GM19351 (cell line): ENCODE measurements at regions not wholly inside any gene's neighbourhood (a gene's known extent, or its start where the extent isn't known, plus 50 kb on each side); places are given as distances from the start of the nearest gene placed in this dataset.

Source experiments
- ATAC-seq: cut with Tn5 transposase; IDR thresholded peaks from one replicate; pipeline ENCODE4 v1.9.1; 2021; ENCODE audit warnings: mild to moderate bottlenecking, moderate library complexity; ENCODE audit not compliant: unreplicated experiment

- no peak for ATAC-seq
Measured at GRCh38 chr2:5502385-5502784, 189.8 kb upstream of the SOX11 start.

DNA sequence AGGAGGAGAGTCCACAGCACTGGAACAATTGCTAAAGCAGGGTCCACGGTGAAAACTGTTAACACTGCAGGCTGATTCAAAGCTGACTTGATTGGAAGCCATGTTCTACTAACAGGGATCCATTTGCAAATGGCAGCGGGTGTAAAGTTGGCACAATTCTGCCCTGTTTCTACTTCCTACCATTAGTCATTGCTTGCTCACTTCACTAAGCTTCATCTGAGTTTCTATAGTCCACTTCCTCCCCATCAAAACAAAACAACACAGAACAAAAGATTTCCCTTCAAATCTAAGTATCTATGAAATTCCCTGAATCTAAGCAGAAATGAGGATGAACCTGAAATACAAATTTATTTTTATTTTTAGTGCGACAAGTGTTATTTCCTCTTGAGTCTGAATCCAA is 187.4 kb upstream of the SOX11 start:
- ATAC-seq: no peak

DNA sequence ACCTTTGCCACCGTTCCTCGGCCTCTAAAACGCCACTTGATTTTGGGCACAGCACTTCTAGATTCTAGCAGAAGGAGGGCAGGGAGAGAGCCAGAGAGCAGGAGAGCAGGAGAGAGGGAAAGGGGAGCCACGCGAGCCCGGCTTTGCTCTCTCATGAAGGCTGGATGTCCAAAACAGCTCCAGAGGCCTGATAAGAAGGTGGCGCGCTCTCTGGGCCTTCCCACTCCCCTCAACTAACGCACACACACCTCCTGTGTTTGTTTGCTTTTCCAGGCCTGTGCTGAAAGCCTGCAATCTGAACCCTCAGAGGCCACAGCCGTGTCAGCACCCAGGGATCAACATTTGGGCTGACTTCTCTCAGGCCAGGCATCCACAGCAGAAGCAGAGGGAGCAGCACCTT is 184.8 kb upstream of the SOX11 start:
- no peak for ATAC-seq

DNA sequence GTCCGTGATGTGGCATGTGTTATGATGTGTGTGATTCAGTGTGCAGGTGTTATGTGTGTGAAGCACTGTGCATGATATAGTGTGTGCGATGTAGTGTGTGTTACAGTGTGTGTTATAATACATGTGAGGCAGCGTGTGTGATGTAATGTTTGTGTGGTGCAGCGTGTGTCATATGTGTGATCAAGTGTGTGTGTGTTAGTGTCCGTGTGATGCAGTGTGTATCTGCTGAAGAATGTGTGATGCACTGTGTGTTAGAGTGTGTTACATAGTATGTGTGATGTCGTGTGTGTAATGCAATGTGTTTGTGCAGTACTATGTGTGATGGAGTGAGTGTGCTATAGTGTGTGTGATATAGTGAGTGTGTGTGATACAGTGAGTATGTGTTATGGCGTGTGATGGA is 182.8 kb upstream of the SOX11 start:
- ATAC-seq: no peak

DNA sequence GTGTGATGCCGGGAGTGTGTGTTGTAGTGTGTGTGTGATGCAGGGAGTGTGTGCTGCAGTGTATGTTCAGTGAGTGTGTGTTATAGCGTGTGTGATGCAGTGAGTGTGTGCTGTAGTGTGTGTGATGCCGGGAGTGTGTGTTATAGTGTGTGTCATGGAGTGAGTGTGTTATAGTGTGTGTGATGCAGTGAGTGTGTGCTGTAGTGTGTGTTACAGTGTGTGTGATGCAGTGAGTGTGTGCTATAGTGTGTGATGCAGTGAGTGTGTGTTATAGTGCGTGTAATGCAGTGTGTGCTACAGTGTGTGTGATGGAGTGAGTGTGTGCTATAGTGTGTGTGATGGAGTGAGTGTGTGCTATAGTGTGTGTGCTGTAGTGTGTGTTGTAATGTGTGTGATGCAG is 182.1 kb upstream of the SOX11 start:
- ATAC-seq: no peak

DNA sequence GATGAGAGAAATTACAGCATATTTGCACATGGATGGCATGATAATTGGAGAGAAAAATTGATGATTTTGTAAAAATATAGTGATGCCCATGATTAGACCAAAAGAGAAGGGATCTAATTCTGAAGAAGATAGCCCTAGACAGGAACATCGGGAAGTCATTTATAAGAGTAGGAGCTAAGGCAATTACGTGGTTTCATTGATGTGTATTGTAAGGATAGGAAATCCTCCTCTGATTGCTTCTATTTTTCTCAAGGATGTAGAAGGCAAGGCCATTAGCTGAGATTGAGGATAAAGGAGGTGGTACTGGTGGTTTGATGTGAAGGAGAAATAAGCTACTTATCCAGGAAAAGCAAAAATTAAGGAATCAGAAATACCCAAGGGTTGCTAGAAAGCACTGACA is 176.5 kb upstream of the SOX11 start:
- no peak for ATAC-seq

- no peak for ATAC-seq
Measured at GRCh38 chr2:5519286-5519685, 172.9 kb upstream of the SOX11 start.

DNA sequence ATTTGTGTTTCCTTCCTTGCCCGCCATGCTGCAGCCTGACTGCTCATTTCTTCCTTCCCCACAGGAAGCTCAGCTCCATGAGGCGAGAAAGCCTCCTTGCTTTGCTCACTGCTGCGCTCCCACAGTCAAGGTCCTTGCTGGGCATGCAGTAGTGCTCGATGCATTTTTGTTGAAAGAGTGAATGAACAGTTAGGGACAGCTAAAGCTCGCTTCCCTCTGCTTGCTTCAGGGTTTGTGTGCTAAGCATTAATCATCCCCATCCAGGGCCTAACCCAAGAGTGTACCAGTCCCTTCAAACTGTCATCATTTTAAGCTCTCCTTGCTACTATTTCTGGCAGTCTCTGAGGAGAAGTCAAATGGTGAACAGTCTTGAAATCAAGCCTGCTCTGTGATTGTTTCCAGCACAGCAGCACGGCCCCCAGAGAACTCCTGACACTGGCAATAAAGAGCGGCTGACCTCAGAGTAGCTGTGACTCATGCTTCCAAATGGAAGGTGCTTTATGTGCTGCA is 171.7 kb upstream of the SOX11 start:
- ATAC-seq: no peak

GRCh38 chr2:5521461-5521860 is 170.7 kb upstream of the SOX11 start:
- no peak for ATAC-seq

DNA sequence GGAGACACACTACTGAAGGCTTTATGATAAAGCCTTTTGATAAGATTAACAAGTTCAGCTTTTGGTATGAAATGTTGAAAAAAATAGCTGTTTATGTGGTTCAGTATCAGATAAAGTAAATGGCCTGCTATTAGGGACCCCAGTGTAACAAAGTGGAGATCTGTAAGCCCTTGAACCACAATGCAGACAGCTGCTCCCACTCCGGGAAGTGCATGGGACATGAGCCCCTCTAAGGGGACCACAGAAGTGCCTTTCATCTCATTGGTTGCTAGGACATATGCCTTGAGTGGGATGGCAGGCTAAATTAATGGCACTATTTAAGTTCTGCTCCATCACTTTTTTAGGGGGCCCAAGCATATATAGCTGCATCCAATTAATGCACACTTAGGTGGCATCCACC is 167.6 kb upstream of the SOX11 start:
- no peak for ATAC-seq

DNA sequence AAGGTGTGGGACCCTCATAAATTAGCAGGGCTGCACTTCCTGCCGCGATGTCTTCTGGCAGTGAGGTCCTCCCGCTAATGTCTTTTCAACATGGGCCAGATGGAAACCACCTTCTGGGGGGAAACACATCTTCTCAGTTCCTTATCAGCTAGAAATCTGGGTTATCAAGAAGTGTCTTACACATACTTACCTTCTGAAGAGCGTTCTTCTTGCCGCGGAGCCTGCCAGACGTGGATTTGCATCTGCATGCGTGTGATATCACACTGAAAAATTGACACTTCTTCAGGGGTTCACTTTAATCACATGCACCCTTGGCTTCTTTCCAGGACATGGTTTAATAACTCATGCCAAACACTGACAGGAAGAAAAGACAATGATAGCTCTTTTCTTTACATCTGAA is 163.5 kb upstream of the SOX11 start:
- no peak for ATAC-seq

- no peak for ATAC-seq
Measured at GRCh38 chr2:5530011-5530696, 162.0 kb upstream of the SOX11 start.

DNA sequence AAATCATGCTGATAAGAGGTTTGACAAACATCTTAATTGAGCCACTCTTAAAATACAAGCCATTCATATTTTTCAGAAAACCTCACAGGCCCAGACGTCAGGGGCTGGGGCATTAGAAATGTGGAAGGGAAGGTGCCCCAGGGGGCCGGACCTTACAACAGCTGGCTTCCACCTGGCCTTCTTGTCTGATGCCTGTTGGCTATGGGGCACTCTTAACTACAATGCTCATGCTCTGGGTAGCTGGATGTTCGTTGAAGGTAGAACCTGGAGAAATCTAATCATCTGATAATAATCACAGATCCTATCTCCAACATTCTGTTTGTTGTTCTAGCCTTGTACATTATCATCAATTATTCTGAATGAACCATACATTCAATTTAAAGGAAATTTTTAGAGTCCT is 156.9 kb upstream of the SOX11 start:
- ATAC-seq: no peak

GRCh38 chr2:5537180-5537688 is 154.9 kb upstream of the SOX11 start:
- no peak for ATAC-seq

DNA sequence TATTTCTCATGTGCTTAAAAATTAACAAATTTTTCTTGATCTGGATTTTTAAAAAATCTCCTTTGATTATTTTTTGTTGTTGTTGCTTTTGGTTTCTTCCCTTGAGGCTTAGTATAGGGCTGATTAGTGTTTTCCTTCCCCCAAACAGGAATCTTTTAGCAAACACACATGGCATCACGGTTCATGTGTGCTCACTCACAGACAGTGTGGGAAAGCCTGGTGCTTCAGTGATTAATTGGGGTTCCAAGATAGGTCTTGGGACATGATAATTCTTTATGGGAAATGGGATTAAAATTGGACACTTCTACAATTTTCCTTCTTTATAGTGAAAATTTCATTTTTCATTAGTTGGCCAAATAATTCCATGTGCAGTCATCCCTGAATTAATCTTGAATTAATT is 153.9 kb upstream of the SOX11 start:
- ATAC-seq: no peak

- no peak for ATAC-seq
Measured at GRCh38 chr2:5538772-5539171, 153.4 kb upstream of the SOX11 start.

DNA sequence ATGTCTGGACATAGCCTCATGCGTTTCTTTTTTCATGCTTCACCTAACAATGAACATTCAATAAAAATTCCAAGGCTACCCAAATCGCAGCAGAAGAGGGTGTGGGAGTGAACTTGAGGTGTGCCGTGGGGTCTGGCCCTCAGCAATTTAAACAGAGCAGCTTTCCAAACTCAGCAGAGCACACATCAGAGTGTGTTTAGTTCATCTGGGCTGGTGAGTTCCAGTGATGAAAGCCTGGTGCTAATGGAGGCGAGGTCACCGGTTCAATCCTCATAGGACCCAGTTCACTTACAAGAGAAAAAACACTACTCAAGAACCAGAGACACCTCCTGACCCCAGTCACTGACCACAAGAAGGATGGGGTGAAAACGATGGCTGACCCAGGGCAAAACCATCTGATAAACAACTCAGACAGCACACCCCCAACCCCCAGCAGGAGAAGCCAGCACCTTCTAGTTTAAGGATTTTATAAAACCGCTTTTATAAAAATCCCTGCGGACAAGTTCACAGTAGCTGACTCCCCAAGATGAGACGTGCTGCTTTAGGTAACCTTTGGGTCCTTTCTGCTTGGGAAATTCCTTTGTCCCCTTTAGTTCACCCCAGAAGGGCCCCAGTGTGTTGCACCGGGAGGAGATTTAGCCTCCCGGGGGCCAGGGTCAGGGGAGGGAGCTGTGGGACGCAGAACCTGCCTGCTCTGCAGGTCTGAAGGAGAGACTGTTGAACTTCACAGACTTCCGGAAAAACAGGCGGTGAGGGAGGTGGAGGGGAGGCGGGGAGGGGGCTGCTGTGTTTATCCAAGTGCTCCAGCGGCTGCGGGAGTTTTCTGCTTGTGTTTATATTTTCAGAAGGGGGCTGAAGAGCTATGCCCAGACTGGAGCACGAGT is 152.7 kb upstream of the SOX11 start:
- no peak for ATAC-seq

GRCh38 chr2:5540856-5541255 is 151.3 kb upstream of the SOX11 start:
- no peak for ATAC-seq

- ATAC-seq: no peak
Measured at GRCh38 chr2:5544205-5544786, 147.9 kb upstream of the SOX11 start.

GRCh38 chr2:5546181-5546580 is 146.0 kb upstream of the SOX11 start:
- no peak for ATAC-seq

DNA sequence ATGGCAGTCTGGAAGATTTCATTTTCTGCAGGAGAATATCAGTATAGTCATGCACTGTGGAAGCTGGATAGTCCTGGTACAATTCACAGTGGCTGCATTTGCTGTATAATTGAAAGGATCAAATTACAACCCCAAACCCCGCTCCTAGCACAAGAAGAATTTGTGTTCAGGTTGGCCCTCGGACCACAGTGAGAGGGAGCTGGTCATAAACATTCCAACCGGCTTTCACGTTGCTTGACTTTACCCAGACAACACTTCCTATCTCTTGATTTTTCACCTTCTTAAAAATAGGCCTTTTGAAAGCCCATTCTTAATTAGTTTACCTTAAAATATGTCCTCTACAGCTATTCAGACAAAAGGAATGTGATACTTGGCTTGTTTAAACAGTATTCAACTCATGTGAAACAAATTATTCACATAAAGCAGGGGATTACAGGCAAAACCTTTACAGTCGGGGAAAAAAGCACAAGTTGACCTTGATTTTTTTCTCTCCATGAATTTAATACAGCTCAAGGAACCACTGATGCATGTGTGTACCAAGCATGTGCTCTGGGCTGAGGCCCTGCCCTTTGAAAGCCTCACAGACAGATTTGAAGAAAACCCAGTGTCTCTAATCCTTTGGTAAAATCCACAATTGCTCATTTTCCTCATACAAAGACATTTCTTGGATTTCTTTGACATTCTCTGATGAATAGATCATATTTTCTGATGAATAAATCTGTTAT is 143.0 kb upstream of the SOX11 start:
- ATAC-seq: no peak
